Astrocyte (in vitro differentiated cells and primary cell): ENCODE measurements at regions not wholly inside any gene's neighbourhood (a gene's known extent, or its start where the extent isn't known, plus 50 kb on each side); places are given as distances from the start of the nearest gene placed in this dataset.

Experiments
- DNase-seq: peaks from one replicate; pipeline ENCODE4 v3.0.0-alpha.2; 2010; ENCODE audit warnings: low read depth
- FAIRE-seq: peaks from 2 replicates; lab custom pipeline; 2011; peaks lifted over from hg19 to GRCh38; lab: Jason Lieb, UNC
- H2AFZ ChIP-seq: 2 replicates; pipeline ENCODE4 v1.6.0; 2012; ENCODE audit warnings: low read depth, low read length, inconsistent platforms
- H3K27ac ChIP-seq: 2 replicates; pipeline ENCODE4 v1.5.1; 2011; ENCODE audit warnings: low read depth, low read length, inconsistent platforms
- H3K27me3 ChIP-seq: 2 replicates; pipeline ENCODE4 v1.6.0; 2011; ENCODE audit warnings: low read length, inconsistent platforms; ENCODE audit not compliant: insufficient read depth
- H3K36me3 ChIP-seq: 2 replicates; pipeline ENCODE4 v1.5.1; 2011; ENCODE audit warnings: low read length, inconsistent platforms; ENCODE audit not compliant: insufficient read depth
- H3K4me1 ChIP-seq: 2 replicates; pipeline ENCODE4 v1.5.1; 2011; ENCODE audit warnings: low read length, inconsistent platforms; ENCODE audit not compliant: insufficient read depth
- H3K4me2 ChIP-seq: 2 replicates; pipeline ENCODE4 v1.6.0; 2012; ENCODE audit warnings: low read length, inconsistent platforms
- H3K4me3 ChIP-seq: 2 replicates; pipeline ENCODE4 v1.5.1; 2011; ENCODE audit warnings: low read depth, mild to moderate bottlenecking, low read length, inconsistent platforms; ENCODE audit not compliant: insufficient read depth
- H3K79me2 ChIP-seq: 2 replicates; pipeline ENCODE4 v1.6.0; 2012; ENCODE audit warnings: mild to moderate bottlenecking, low read length, inconsistent platforms; ENCODE audit not compliant: insufficient read depth
- H3K9ac ChIP-seq: 2 replicates; pipeline ENCODE4 v1.6.0; 2012; ENCODE audit warnings: mild to moderate bottlenecking, low read length, inconsistent platforms
- H3K9me3 ChIP-seq: 2 replicates; pipeline ENCODE4 v1.5.1; 2012; ENCODE audit warnings: low read depth, mild to moderate bottlenecking, low read length, inconsistent platforms; ENCODE audit not compliant: insufficient read depth
- H4K20me1 ChIP-seq: 2 replicates; pipeline ENCODE4 v1.6.0; 2012; ENCODE audit warnings: low read length, inconsistent platforms; ENCODE audit not compliant: insufficient read depth
- H3K27ac Mint-ChIP-seq: one replicate; pipeline ENCODE4 v1.8.0; 2021; ENCODE audit warnings: mild to moderate bottlenecking, mixed read lengths; ENCODE audit not compliant: unreplicated experiment
- H3K27me3 Mint-ChIP-seq: one replicate; pipeline ENCODE4 v1.8.0; 2021; ENCODE audit warnings: low read depth, mixed read lengths; ENCODE audit not compliant: unreplicated experiment
- H3K36me3 Mint-ChIP-seq: one replicate; pipeline ENCODE4 v1.8.0; 2021; ENCODE audit warnings: low read depth, mixed read lengths; ENCODE audit not compliant: unreplicated experiment
- H3K4me1 Mint-ChIP-seq: one replicate; pipeline ENCODE4 v1.8.0; 2021; ENCODE audit warnings: low read depth, mixed read lengths; ENCODE audit not compliant: unreplicated experiment
- H3K4me3 Mint-ChIP-seq: one replicate; pipeline ENCODE4 v1.8.0; 2021; ENCODE audit warnings: mild to moderate bottlenecking, moderate library complexity, mixed read lengths; ENCODE audit not compliant: unreplicated experiment
- H3K9me3 Mint-ChIP-seq: one replicate; pipeline ENCODE4 v1.8.0; 2021; ENCODE audit warnings: mild to moderate bottlenecking, mixed read lengths; ENCODE audit not compliant: unreplicated experiment
- CTCF ChIP-seq: IDR thresholded peaks from 2 replicates; pipeline ENCODE4 v1.5.1; 2011; ENCODE audit warnings: low read depth, mild to moderate bottlenecking, inconsistent platforms, low read length, moderate library complexity; ENCODE audit not compliant: insufficient read depth
- EZH2 ChIP-seq: IDR thresholded peaks from 2 replicates; pipeline ENCODE4 v1.6.1; 2012; ENCODE audit warnings: mild to moderate bottlenecking, low read length, inconsistent platforms; ENCODE audit not compliant: insufficient read depth

GRCh38 chr18:77910347-77910746, 660.7 kb downstream of the GALR1 start:
- Mint-ChIP-seq H3K4me3 (no peak overlapping the region), H3K9me3 (peaks cover 7% of the 10 kb centered on the region), H3K4me1 (no peaks in the 10 kb centered on the region), H3K36me3 (no peaks in the 10 kb centered on the region), H3K27ac (no peak overlapping the region), H3K27me3 (no peaks in the 10 kb centered on the region)
- Histone ChIP-seq H4K20me1 (no peaks in the 10 kb centered on the region), H3K27me3 (no peaks in the 10 kb centered on the region), H3K4me2 (no peak overlapping the region), H3K9ac (no peak overlapping the region), H3K27ac (no peak overlapping the region), H3K79me2 (no peaks in the 10 kb centered on the region), H3K4me3 (no peak overlapping the region), H3K9me3 (peaks cover 5% of the 10 kb centered on the region), H3K4me1 (no peaks in the 10 kb centered on the region), H2AFZ (no peak overlapping the region), H3K36me3 (no peaks in the 10 kb centered on the region)
- FAIRE-seq (no peak), DNase-seq (no peak)
- TF ChIP-seq CTCF: no peak
- TF ChIP-seq EZH2: no peak

GRCh38 chr18:77911971-77912605, 662.4 kb downstream of the GALR1 start:
- H3K4me1 ChIP-seq: no peaks in the 10 kb centered on the region
- H3K4me3 ChIP-seq: no peak overlapping the region
- no peaks in the 10 kb centered on the region for H3K9me3 ChIP-seq
- Mint-ChIP-seq H3K27ac (no peak overlapping the region), H3K9me3 (peaks cover 7% of the 10 kb centered on the region), H3K4me3 (no peak overlapping the region), H3K4me1 (no peaks in the 10 kb centered on the region), H3K36me3 (no peaks in the 10 kb centered on the region), H3K27me3 (no peaks in the 10 kb centered on the region)
- FAIRE-seq: no peak
- H3K27me3 ChIP-seq: no peaks in the 10 kb centered on the region
- H4K20me1 ChIP-seq: no peaks in the 10 kb centered on the region
- TF ChIP-seq EZH2 (no peak), CTCF (no peak)
- no peak overlapping the region for H3K27ac ChIP-seq
- H3K36me3 ChIP-seq: no peaks in the 10 kb centered on the region
- H2AFZ ChIP-seq: no peak overlapping the region
- no peak overlapping the region for H3K4me2 ChIP-seq
- no peaks in the 10 kb centered on the region for H3K79me2 ChIP-seq
- H3K9ac ChIP-seq: no peak overlapping the region
- DNase-seq: no peak

GRCh38 chr18:77918730-77919129, 669.1 kb downstream of the GALR1 start:
- H3K9me3 Mint-ChIP-seq: peaks cover 4% of the 10 kb centered on the region
- no peak overlapping the region for H3K4me2 ChIP-seq
- no peak for FAIRE-seq

More at GRCh38 chr18:77918730-77919129, 669.1 kb downstream of the GALR1 start:
- Histone ChIP-seq H3K4me1 (no peaks in the 10 kb centered on the region), H3K9me3 (peaks cover 9% of the 10 kb centered on the region), H3K9ac (no peak overlapping the region), H2AFZ (no peak overlapping the region), H4K20me1 (no peaks in the 10 kb centered on the region), H3K36me3 (no peaks in the 10 kb centered on the region), H3K4me3 (no peak overlapping the region), H3K27ac (no peak overlapping the region), H3K27me3 (no peaks in the 10 kb centered on the region), H3K79me2 (no peaks in the 10 kb centered on the region)
- Mint-ChIP-seq H3K27me3 (no peaks in the 10 kb centered on the region), H3K4me3 (no peak overlapping the region), H3K27ac (no peak overlapping the region), H3K4me1 (no peaks in the 10 kb centered on the region), H3K36me3 (no peaks in the 10 kb centered on the region)
- no peak for DNase-seq
- TF ChIP-seq CTCF: no peak
- no peak for TF ChIP-seq EZH2
